HG03095 (cell line): ENCODE measurements at regions not wholly inside any gene's neighbourhood (a gene's known extent, or its start where the extent isn't known, plus 50 kb on each side); places are given as distances from the start of the nearest gene placed in this dataset.
"Not testable (repeated sequence)": the region's sequence is repeated elsewhere in the genome, so short reads cannot be mapped to it uniquely, and the experiment has no call there.

Source experiments
- ATAC-seq: cut with Tn5 transposase; IDR thresholded peaks from one replicate; pipeline ENCODE4 v1.9.1; 2021; ENCODE audit warnings: moderate library complexity; ENCODE audit not compliant: unreplicated experiment

DNA sequence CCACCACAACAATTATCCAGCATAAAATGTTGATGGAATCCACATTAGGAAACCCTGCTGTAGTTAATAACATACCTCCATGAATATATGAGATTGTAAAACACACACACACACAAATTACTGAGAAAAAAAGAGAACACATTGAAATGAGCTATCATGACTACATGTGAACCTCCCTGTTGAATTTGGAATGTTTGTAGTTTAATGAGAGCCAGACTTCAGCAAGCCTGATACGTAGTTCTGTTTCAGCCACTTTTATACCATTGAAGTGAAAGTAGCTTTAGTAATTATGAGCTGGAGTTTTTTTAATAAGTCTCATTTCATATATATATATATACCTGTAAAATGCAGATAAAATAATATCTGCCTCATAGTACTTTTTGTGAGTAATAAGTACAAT is 1146.4 kb downstream of the NAALADL2 start:
- ATAC-seq, result no peak

DNA sequence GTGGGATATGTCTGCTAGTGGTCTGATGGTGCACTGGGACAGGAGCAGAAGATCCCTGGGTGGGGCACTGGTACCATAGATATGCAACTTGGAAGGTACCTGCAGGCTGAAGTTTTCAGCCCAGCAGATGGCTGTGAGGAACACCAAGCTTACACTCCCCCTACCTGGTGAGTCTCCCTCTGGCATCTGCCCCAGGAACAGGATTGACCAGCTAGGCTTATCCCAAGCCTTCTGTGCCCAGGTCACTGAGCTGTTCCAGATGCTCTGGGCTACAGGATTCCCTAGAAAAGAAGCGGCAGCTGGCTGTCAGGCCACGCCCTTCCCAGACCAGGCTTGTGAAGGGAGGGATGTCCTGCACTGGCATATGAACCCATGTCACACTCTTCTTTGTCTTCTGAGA is 1130.0 kb downstream of the NAALADL2 start:
- ATAC-seq, result no peak

DNA sequence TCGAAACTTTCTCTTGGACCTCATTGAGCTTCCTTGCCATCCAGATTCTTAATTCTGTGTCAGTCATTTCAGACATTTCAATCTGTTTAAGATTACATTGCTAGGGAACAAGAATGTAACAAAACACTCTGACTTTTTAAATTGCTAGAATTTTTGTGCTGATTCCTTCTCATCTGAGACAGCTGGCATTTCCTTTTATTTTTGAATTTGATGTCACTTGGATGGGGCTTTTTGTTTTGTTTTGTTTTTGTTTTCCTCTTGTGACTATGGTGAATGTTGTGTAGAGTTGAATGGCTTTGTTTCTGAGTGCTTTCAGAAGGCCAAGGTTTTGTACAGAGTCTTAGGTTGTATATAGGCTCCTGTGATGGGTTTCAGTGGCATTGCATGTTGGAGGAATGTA is 1129.3 kb downstream of the NAALADL2 start:
- ATAC-seq, result no peak

DNA sequence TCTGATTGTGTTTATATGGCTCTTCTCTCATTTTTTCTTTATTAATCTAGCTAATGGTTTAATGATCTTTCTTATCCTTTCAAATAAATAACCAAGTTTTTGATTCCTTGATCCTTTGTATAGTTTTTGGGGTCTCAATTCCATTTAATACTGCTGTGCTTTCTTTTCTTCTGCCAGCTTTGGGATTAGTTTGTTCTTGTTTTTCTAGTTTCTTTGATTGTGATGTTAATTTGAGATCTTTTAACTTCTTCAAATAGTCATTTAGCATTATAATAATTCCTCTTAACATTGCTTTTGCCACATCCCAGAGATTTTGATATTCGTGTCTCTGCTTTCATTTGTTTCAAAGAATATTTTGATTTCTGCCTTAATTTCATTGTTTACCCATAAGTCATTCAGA is 1126.6 kb downstream of the NAALADL2 start:
- ATAC-seq, result no peak

DNA sequence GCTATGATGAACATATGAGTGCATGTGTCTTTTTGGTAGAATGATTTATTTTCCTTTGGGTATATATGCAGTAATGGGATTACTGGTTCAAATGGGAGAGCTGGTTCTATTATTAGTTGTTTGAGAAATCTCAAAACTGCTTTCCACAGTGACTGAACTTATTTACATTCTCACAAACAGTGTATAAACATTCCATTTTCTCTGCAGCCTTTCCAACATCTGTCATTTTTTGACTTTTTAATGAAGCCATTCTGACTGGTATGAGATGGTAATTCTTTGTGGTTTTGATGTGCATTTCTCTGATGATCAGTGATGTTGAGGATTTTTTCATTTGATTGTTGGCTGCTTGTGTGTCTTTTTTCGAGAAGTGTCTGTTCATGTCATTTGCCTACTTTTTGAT is 1124.2 kb downstream of the NAALADL2 start:
- ATAC-seq, result no peak

DNA sequence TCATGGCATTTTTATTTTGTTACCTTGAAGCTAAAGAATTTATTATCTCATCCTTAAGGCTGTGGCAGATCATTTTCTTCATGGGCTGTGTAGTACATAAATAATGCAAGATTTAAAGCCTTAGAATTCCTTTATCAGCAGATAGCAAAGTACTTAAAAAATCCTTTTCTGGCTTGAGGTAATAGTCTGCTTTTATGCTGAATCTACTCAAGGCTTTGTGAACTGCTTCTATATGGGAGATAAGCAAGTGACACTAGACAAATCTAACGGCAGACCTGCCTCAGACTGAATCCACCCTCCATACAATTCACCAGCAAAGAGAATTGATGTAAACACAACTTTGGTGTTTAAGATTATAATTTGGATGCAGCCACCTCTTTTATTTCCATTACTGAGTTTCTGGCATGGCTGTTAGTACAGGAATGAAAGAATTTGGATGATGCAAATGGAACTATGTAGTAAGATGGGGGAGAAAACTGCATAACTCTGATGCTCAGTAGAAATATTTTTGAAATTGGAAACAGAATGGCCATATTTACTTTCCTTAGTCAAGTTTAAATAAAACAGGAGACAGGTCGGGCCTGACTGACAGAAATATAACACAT is 1121.5 kb downstream of the NAALADL2 start:
- ATAC-seq, result no peak

DNA sequence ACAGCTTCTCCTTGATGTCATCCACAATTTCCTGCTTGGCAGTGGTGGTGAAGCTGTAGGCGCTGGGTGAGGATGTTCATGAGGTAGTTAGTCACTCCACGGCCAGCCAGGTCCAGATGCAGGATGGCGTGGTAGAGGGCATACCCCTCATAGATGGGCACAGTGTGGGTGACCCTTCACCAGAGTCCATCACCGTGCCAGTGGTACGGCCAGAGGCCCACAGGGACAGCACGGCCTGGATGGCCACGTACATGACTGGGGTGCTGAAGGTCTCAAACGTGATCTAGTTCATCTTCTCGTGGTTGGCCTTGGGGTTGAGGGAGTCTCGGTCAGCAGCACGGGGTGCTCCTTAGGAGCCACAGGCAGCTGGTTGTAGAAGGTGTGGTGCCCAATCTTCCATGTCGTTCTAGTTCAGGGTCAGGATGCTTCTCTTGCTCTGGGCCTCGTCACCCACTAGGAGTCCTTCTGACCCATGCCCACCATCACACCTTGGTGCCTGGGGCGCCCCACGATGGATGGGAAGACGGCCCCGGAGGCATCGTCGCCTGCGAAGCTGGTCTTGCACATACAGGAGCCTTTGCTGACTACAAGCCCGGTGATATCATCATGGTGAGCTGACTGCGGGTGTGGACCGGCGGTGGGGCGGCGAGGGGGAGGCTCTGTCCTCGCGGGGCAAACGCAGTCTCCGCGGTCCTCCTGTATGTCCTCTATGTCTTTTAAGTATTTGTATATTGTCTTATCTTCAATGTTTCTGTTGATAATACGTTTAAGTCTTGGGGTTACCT is 1119.0 kb downstream of the NAALADL2 start:
- no peak for ATAC-seq

DNA sequence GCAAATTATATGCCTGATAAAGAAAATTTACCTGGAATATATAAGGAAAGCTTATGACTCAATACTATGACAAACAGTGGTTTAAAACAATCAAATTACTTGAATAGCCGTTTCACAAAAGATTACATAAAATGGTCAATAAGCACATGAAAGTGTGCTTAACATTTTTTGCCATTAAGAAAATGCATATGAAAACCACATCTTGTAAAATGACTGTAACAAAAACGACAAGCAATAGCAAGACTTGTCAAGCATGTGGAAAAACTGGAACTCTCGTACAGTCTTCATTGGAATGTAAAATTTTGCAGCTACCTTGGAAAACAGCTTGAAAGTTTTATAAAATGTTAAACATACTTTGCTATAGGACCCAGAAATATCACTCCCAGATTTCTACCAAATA is 1110.3 kb downstream of the NAALADL2 start:
- no peak for ATAC-seq

DNA sequence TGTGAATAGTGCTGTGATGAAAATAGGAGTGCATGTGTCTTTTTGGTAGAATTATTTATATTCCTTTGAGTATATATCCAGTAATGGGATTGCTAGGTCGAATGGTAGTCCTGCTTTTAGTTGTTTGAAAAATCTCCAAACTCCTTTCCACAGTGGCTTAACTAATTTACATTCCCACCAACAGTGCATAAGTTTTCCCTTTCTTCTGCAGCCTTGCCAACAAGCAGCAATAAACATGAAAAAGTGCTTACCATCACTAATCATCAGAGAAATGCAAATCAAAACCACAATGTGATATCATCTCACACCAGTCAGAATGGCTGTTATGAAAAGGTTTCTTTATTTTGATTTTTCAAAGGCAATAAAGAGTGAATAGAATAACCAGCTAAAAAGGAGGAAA is 1105.9 kb downstream of the NAALADL2 start:
- ATAC-seq, result no peak

DNA sequence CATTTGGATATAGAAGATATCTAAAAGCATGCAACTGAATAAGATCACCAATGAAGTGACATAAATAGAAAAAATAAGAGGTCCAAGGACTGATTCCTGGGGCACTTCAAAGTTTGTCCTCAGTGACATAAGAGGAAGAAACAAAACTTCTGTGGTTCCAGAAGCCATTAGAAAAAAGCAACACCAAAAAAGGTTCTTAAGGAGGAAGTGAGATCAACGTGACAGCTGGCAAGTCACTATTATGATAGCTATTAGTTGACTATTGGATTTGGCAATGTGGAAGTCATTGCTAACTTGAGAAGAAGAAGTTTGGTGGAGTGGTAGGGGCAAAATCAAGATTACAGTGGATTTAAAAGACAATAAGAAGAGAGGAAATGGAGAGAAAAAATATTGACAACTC is 1098.3 kb downstream of the NAALADL2 start:
- no peak for ATAC-seq

DNA sequence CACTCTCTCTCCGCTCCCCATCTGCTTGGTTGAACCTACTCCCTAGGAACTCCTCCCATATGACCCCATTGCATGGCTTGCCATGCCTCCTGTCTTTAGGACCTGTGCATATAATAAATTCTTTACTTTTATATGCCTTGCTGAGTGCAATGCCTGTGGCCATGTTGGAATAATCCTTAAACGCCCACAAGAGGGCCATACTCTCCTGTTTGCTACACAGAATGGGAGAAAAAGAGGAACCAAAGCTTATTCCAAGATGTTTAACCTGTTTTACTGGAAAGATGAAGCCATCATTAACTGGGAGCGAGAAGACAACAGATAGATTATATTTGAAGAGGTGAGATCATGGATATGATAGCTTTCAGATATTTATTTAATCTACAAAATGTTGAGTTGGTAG is 1097.8 kb downstream of the NAALADL2 start:
- no peak for ATAC-seq

DNA sequence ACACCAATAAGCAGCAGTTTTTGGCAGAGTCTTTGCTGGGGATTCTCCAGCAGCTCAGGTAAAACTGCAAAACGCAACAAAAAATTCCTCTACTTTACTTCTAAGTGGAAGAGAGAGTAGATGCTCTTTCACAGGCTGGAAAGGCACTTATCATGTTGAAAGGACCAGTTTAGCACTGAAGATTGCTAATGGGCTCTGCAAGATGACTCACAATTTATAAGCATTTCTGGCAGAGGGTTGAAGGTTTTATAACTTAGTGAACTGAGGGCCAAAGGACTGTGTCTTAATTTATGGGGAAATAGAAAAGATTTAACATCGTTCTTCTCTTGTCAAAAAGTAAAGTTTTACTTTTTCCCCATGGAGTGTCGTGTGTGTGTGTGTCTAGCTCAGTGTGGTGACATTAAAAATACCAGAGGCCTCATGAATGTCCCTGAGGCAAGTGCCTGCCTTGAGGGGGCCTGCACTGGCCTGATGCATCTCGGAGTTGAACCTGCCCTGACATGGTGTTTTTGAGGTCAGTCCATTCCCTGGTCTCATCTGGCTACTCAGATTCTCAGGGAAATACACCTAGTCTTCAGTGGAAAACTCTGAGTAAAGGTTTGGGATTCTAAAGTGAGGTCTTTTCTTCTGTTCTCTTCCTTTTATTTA is 1092.0 kb downstream of the NAALADL2 start:
- ATAC-seq, result no peak

DNA sequence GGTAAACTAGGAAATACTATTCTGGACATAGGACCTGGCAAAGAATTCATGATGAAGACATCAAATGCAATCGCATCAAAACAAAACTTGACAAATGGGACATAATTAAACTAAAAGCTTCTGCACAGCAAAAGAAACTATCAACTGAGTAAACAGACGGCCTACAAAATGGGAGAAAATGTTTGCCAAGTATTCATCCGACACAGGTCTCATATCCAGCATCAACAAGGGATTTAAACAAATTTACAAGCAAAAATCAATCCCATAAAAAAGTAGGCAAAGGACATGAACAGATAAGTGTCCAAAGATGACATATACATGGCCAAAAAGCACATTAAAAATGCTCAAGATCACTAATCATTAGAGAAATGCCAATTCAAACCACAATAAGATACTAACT is 1088.9 kb downstream of the NAALADL2 start:
- no peak for ATAC-seq

DNA sequence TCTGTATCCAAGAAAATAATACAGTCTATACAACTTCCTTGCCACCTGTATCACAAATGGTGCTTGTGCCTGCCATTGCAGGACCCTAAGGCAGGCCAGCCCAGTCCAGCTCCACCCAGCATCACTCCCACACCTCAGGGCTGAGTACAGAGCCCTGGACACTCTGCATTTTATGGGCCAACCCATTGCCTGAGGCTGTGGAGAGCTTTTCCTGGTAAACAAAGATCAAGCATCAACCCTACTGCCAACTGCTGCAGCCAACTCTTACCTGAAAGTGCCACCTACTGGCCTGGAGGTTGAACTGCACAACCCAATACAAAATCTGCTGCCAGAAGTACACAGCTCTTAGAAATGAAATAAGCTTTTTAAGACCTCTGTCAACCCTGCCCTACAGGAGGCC is 1082.2 kb downstream of the NAALADL2 start:
- peak; percentile 63 for ATAC-seq

DNA sequence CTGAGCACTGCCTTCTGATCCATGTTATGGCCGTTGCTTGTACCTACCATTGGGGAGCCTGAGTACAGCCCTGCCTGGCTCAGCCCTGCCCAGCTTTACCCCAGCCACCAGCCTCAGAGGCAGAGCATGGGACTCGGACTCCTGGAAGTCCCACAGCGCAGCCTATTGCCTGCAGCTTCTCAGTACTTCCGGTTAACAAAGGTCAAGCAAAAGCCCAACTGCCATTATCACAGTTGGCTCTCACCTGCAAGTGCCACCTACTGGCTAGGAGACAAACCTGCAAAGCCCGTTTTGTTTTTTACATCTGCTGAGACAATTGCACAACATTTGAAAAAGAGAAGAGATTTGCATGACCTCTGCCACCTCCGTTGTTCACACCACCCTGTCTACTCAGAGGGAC is 1081.7 kb downstream of the NAALADL2 start:
- no peak for ATAC-seq

DNA sequence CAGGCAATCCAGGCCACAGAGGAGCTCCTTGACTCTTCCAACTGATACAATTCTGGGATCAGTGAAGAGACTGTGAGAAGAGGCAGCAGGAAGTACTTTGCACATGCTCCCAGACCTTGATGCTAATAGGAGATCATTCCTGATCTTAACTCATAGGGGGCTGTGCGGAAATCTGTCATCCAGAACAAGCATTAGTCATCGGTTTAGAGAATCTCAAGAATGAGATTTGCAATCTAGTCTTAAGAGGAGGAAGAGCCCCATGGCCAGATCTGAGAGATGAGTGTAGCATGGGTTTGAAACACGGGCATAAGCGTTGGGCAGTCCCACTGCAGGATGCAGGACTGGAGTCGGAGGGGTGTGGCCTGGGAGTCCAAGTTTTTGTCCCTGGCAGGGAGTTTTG is 1081.1 kb downstream of the NAALADL2 start:
- no peak for ATAC-seq

DNA sequence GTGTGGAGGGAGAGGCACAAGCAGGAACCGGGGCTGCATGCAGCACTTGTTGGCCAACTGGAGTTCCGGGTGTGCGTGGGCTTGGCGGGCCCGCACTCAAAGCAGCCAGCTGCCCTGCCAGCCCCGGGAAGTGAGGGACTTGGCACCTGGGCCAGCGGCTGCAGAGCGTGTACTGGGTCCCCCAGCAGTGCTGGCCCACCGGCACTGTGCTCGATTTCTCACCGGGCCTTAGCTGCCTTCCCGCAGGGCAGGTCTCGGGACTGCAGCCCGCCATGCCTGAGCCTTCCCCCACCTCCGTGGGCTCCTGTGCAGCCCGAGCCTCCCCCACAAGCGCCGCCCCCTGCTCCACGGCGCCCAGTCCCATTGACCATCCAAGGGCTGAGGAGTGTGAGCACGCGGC is 1078.2 kb downstream of the NAALADL2 start:
- ATAC-seq, result not testable (repeated sequence)

DNA sequence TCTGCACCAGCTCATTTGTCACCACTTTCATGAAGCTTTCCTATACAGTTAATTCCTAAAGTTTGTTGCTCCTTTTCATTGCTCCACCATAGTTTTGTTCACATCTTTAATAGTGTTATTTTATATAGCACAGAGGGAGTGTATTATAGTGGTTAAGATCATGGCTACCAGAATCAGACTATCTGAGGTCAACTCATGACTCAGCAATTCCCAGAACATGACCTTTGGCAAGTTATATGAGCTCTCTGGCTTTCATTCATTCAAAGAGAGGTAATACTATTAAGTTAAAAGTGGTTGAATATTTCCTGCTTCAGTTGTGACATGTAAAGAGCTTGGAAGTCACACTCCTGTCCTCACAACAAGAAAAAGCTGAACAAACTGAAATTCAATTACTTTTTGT is 1073.5 kb downstream of the NAALADL2 start:
- ATAC-seq, result no peak

DNA sequence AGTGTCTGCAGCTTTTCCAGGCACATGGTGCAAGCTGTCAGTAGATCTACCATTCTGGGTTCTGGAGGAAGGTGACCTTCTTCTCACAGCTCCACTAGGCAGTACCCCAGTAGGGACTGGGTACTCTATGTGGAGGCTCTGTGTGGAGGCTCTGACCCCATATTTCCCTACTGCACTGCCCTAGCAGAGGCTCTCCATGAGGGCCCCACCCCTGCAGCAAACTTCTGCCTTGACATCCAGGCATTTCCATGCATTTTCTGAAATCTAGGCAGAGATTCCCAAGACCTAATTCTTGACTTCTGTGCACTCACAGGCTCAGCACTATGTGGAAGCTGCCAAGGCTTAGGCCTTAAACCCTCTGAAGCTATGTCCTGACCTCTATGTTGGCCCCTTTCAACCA is 1060.0 kb downstream of the NAALADL2 start:
- ATAC-seq, result no peak

DNA sequence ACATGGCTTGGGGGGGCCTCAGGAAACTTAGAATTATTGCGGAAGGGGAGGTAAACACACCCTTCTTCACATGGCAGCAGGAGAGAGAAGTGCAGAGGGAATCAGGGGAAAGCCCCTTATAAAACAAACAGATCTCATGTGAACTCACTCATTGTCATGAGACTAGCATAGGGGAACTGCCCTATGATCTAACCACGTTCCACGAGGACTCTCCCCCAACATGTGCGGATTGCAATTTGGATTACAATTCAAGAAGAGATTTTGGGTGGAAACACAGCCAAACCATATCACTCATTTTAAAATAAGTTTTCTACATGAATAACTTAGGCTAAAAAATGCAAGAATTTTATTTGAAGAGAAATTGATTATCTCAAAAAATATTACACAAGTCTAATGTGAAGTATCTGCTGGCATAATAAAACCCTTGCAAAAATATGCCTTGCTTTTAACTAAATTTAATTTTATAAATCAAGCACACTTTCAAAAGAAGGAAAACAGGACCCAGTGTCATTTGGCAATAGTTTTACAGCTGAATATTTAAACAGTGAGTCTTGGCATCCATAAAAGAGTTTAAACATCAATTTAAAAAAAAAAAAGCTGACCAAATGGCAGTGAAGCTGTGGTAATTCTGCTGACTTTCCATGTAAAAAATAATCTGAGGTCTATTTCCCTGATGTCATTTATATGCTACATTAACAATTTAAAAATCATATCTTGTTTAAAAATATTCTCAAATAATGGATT is 1057.2 kb downstream of the NAALADL2 start:
- ATAC-seq, result no peak

DNA sequence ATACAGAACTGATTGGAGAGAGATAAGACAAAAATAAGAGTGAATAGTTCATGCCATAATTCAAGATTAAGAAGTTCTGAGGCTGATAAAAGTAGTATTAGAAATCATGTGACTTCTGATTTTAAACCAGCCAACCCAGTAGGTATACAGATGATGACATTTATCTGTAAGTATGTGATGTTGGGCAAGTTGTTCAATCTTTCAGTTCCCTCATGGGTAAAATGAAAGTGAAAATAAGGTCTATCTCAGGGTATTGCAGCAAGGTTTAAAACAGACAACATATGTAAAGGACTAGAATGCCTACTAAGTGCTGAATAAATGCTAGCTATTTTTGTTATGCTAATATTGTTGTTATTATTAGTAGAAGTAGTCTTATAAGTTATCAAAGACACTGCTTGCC is 1055.7 kb downstream of the NAALADL2 start:
- ATAC-seq, result no peak

DNA sequence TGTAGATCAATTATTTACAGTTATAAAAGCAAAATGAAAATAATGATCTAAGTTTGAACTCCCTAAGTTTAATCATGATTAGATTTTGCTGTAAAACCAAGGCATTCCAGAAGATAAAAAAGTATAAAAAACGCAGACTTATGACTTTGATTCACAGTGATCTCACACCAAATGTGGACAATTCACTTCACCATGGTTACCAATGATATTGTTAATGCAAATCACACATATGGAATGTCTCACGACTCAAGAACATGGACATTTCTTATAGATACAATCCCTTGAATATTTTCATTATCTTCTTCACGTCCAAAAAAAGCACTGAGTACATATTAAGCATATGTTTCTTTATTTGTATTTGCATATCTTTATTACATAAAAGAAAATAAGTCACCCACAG is 1054.2 kb downstream of the NAALADL2 start:
- no peak for ATAC-seq
